ENCODE measurements at regions not wholly inside any gene's neighbourhood (a gene's known extent, or its start where the extent isn't known, plus 50 kb on each side); places are given as distances from the start of the nearest gene placed in this dataset.
"Not testable (repeated sequence)": the region's sequence is repeated elsewhere in the genome, so short reads cannot be mapped to it uniquely, and the experiment has no call there.

DNA sequence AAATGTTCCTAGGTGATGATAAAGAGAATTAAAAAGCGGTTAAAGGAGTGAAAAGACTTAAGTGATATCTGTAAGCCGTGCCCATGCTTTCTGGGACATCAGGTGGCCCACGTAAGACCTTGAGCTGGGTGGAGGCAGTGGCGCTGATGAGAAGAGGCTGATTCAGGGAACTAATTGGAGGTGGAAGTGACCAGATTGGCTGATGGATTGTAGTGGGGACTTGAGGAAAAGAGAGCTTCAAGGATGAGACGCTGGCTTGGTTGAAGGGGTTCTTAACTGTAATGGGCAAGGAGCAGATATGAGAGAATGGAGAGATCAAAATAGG lies 69.1 kb upstream of the EP300 start:
- FAIRE-seq = no peak

- no peak for FAIRE-seq
Observed at GRCh38 chr22:41028841-41029240, 63.6 kb upstream of the EP300 start.

DNA sequence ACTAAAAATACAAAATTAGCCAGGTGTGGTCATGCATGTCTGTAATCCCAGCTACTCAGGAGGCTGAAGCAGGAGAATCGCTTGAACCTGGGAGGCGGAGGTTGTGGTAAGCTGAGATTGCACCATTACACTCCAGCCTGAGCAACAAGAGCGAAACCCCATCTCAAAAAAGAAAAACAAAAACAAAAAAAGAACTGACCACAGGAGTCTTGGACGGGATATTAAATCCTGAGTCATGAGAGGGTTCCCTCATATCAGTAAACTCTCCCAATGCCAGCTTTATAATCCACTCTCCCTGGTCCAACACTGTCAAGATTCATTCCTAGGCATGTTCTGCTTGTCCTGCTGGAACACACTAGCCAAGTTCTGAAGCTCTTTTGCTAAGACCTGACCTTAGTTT lies 61.5 kb upstream of the EP300 start:
- FAIRE-seq = no peak

DNA sequence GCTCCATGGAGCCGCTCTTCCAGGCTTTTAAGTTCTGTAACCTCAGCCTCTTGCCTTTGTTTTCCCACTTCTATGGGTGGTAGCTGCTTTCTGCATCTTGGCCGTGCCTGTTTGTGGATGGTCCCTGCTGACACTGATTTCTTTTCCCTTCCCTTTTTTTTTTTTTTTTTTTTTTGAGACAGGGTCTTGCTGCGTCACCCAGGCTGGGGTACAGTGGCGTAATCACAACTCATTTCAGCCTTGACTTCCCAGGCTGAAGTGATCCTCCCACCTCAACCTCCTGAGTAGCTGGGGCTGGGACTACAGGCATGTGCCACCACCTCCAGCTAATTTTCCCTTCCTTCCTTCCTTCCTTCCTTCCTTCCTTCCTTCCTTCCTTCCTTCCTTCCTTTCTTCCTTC lies 57.7 kb upstream of the EP300 start:
- FAIRE-seq = no peak

DNA sequence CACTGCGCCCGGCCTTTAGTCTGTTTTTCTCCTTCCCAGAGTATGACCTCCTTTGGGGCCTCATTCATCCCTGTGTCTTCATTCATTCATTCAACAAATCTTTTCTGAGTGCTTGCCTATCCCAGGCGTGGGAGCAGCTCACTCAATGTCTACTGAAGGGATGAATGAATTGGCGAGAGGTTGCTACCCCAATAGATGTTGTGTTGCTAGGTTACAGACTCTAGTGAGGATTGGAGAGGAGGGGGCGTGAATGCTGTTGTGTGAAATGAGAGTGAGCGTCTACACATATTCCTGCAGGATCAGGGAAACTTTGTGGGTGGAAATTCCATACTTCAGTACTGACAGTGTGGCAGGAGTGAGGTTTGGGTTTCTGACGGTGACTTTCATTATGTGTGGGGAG lies 55.5 kb upstream of the EP300 start:
- no peak for FAIRE-seq

GRCh38 chr22:41038732-41039131 lies 53.7 kb upstream of the EP300 start:
- FAIRE-seq = no peak

DNA sequence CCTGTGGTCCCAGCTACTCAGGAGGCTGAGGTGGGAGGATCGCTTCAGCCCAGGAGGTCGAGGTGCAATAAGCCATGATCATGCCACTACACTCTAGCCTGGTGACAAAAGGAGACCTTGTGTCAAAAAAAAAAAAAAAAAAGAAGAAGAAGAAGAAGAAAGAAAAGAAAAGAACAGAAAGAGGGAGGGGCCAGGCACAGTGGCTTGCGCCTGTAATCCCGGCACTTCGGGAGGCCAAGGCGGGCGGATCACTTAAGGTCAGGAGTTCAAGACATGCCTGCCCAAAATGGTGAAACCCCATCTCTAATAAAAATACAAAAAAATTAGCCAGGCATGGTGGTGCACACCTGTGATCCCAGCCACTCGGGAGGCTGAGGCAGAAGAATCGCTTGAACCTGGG lies 52.8 kb upstream of the EP300 start:
- not testable (repeated sequence) for FAIRE-seq

DNA sequence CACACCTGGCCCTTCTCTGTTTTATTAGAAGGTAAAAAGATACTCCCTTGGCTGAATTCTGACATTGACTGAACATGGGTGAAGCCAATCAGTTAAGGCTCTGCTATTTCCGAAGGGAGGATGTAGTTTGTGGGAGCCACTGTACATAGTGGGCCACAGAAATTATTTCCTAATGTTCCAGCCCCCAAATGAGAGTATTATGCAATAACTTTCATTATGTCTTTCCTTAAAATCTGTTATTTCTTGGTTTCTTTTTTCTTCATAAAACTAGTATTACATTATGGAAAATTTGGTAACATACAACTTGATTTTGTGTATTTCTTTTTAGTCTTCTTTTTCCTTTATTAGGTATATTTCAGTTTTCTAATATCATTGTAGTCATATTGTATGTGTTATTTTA lies 51.9 kb upstream of the EP300 start:
- FAIRE-seq = peak; percentile 35

- no peak for FAIRE-seq
Observed at GRCh38 chr22:41041532-41041931, 50.9 kb upstream of the EP300 start.

Data from A204.1 (cell line).